ENCODE measurements at regions not wholly inside any gene's neighbourhood (a gene's known extent, or its start where the extent isn't known, plus 50 kb on each side); places are given as distances from the start of the nearest gene placed in this dataset.

- peaks cover 3% of the 10 kb centered on the region for H3K9me3 Mint-ChIP-seq (ENCODE audit: low read depth)
- H3K4me3 Mint-ChIP-seq (ENCODE audit: unreplicated experiment), result no peak overlapping the region
- TF ChIP-seq CTCF (IDR thresholded peaks at IDR 0.05), result no peak
- peaks cover 17% of the 10 kb centered on the region for H3K4me1 Mint-ChIP-seq (ENCODE audit: low read depth)
- H3K27ac Mint-ChIP-seq (ENCODE audit: unreplicated experiment), result no peak overlapping the region
- H3K27me3 Mint-ChIP-seq (ENCODE audit: low read depth), result no peaks in the 10 kb centered on the region
- peaks cover 1% of the 10 kb centered on the region for H3K36me3 Mint-ChIP-seq (ENCODE audit: low read depth)
- no peak for DNase-seq (ENCODE audit: low spot score)
Observed at GRCh38 chr1:198437332-198437731, 103.1 kb downstream of the ATP6V1G3 start.

GRCh38 chr1:198436276-198436675 lies 104.2 kb downstream of the ATP6V1G3 start:
- Mint-ChIP-seq H3K36me3 (ENCODE audit: low read depth) (peaks cover 5% of the 10 kb centered on the region), H3K4me3 (ENCODE audit: unreplicated experiment) (no peak overlapping the region), H3K9me3 (ENCODE audit: low read depth) (peaks cover 14% of the 10 kb centered on the region), H3K27ac (ENCODE audit: unreplicated experiment) (no peak overlapping the region), H3K4me1 (ENCODE audit: low read depth) (peaks cover 17% of the 10 kb centered on the region), H3K27me3 (ENCODE audit: low read depth) (no peaks in the 10 kb centered on the region)
- no peak for DNase-seq (ENCODE audit: low spot score)
- TF ChIP-seq CTCF (IDR thresholded peaks at IDR 0.05), result no peak

GRCh38 chr1:198435056-198435455 lies 105.4 kb downstream of the ATP6V1G3 start:
- no peak for TF ChIP-seq CTCF (IDR thresholded peaks at IDR 0.05)
- Mint-ChIP-seq H3K27ac (ENCODE audit: unreplicated experiment) (no peak overlapping the region), H3K4me1 (ENCODE audit: low read depth) (peaks cover 17% of the 10 kb centered on the region), H3K36me3 (ENCODE audit: low read depth) (peaks cover 6% of the 10 kb centered on the region), H3K4me3 (ENCODE audit: unreplicated experiment) (no peak overlapping the region), H3K9me3 (ENCODE audit: low read depth) (peaks cover 18% of the 10 kb centered on the region), H3K27me3 (ENCODE audit: low read depth) (no peaks in the 10 kb centered on the region)
- no peak for DNase-seq (ENCODE audit: low spot score)

GRCh38 chr1:198424441-198424840 lies 116.0 kb downstream of the ATP6V1G3 start:
- Mint-ChIP-seq H3K36me3 (ENCODE audit: low read depth) (no peaks in the 10 kb centered on the region), H3K4me1 (ENCODE audit: low read depth) (no peaks in the 10 kb centered on the region), H3K27ac (ENCODE audit: unreplicated experiment) (no peak overlapping the region), H3K4me3 (ENCODE audit: unreplicated experiment) (no peak overlapping the region), H3K27me3 (ENCODE audit: low read depth) (no peaks in the 10 kb centered on the region), H3K9me3 (ENCODE audit: low read depth) (no peaks in the 10 kb centered on the region)
- TF ChIP-seq CTCF (IDR thresholded peaks at IDR 0.05), result no peak
- DNase-seq (ENCODE audit: low spot score), result no peak

- H3K27me3 Mint-ChIP-seq (ENCODE audit: low read depth), result no peaks in the 10 kb centered on the region
- TF ChIP-seq CTCF (IDR thresholded peaks at IDR 0.05), result no peak
- no peak overlapping the region for H3K27ac Mint-ChIP-seq (ENCODE audit: unreplicated experiment)
- no peak overlapping the region for H3K4me3 Mint-ChIP-seq (ENCODE audit: unreplicated experiment)
- no peaks in the 10 kb centered on the region for H3K36me3 Mint-ChIP-seq (ENCODE audit: low read depth)
- DNase-seq (ENCODE audit: low spot score), result no peak
- no peaks in the 10 kb centered on the region for H3K4me1 Mint-ChIP-seq (ENCODE audit: low read depth)
- H3K9me3 Mint-ChIP-seq (ENCODE audit: low read depth), result no peaks in the 10 kb centered on the region
Observed at GRCh38 chr1:198423673-198424072, 116.8 kb downstream of the ATP6V1G3 start.

Measured in chondrocyte (in vitro differentiated cells).